ENCODE measurements at regions not wholly inside any gene's neighbourhood (a gene's known extent, or its start where the extent isn't known, plus 50 kb on each side); places are given as distances from the start of the nearest gene placed in this dataset.
"Not testable (repeated sequence)": the region's sequence is repeated elsewhere in the genome, so short reads cannot be mapped to it uniquely, and the experiment has no call there.

GRCh38 chr11:3514635-3515424, 127.0 kb downstream of the ART5 start:
- H3K4me3 ChIP-seq (ENCODE audit: low read length), result peak overlapping the region; percentile 46
- WGBS (ENCODE audit: insufficient coverage, low lambda C conversion rate), result 20% methylated on average over 1 of the region's 15 CpGs
- H3K4me1 ChIP-seq (ENCODE audit: control insufficient read depth, insufficient read depth, low read length), result peaks cover 22% of the 10 kb centered on the region
- H3K27ac ChIP-seq (ENCODE audit: low read length), result peak overlapping the region; percentile 98
- DNase-seq, result peak in 1 of 2 donors; percentile 13
- H3K9me3 ChIP-seq (ENCODE audit: control insufficient read depth, low read depth, low read length), result peaks cover 12% of the 10 kb centered on the region
- H3K36me3 ChIP-seq (ENCODE audit: control insufficient read depth, insufficient read depth, low read length); H3K27me3 ChIP-seq (ENCODE audit: control insufficient read depth, insufficient read depth, low read length): not testable (repeated sequence)

GRCh38 chr11:3513311-3513710, 128.5 kb downstream of the ART5 start:
- Histone ChIP-seq H3K4me1 (ENCODE audit: control insufficient read depth, insufficient read depth, low read length) (peaks cover 32% of the 10 kb centered on the region), H3K27ac (ENCODE audit: low read length) (peak overlapping the region; percentile 98), H3K4me3 (ENCODE audit: low read length) (peak overlapping the region; percentile 39)
- no CpG with 5 or more reads among the region's 12 CpGs for WGBS (ENCODE audit: insufficient coverage, low lambda C conversion rate)
- H3K9me3 ChIP-seq (ENCODE audit: control insufficient read depth, low read depth, low read length); H3K27me3 ChIP-seq (ENCODE audit: control insufficient read depth, insufficient read depth, low read length); H3K36me3 ChIP-seq (ENCODE audit: control insufficient read depth, insufficient read depth, low read length): not testable (repeated sequence)
- DNase-seq, result peak in 1 of 2 donors; percentile 52

GRCh38 chr11:3512751-3513150, 129.0 kb downstream of the ART5 start:
- H3K27ac ChIP-seq (ENCODE audit: low read length), result peak overlapping the region; percentile 98
- not testable (repeated sequence) for H3K36me3 ChIP-seq (ENCODE audit: control insufficient read depth, insufficient read depth, low read length); H3K27me3 ChIP-seq (ENCODE audit: control insufficient read depth, insufficient read depth, low read length); H3K9me3 ChIP-seq (ENCODE audit: control insufficient read depth, low read depth, low read length)
- DNase-seq, result peak in 1 of 2 donors; percentile 29
- WGBS (ENCODE audit: insufficient coverage, low lambda C conversion rate), result no CpG with 5 or more reads among the region's 6 CpGs
- peak overlapping the region; percentile 39 for H3K4me3 ChIP-seq (ENCODE audit: low read length)
- H3K4me1 ChIP-seq (ENCODE audit: control insufficient read depth, insufficient read depth, low read length), result peaks cover 32% of the 10 kb centered on the region

- H3K27me3 ChIP-seq (ENCODE audit: control insufficient read depth, insufficient read depth, low read length); H3K36me3 ChIP-seq (ENCODE audit: control insufficient read depth, insufficient read depth, low read length); H3K9me3 ChIP-seq (ENCODE audit: control insufficient read depth, low read depth, low read length): not testable (repeated sequence)
- H3K4me1 ChIP-seq (ENCODE audit: control insufficient read depth, insufficient read depth, low read length), result peaks cover 31% of the 10 kb centered on the region
- H3K4me3 ChIP-seq (ENCODE audit: low read length), result peak overlapping the region; percentile 39
- H3K27ac ChIP-seq (ENCODE audit: low read length), result peak overlapping the region; percentile 98
- DNase-seq, result peak in 1 of 2 donors; percentile 78
- WGBS (ENCODE audit: insufficient coverage, low lambda C conversion rate), result no CpG with 5 or more reads among the region's 12 CpGs
These were observed 129.6 kb downstream of the ART5 start for GRCh38 chr11:3512133-3512703.

GRCh38 chr11:3511416-3512132, 130.2 kb downstream of the ART5 start:
- WGBS (ENCODE audit: insufficient coverage, low lambda C conversion rate), result no CpG with 5 or more reads among the region's 8 CpGs
- H3K27ac ChIP-seq (ENCODE audit: low read length), result peak overlapping the region; percentile 98

GRCh38 chr11:3509563-3509962, 130.6 kb upstream of the ZNF195 start:
- not testable (repeated sequence) for DNase-seq; H3K36me3 ChIP-seq (ENCODE audit: control insufficient read depth, insufficient read depth, low read length); H3K27me3 ChIP-seq (ENCODE audit: control insufficient read depth, insufficient read depth, low read length); H3K4me3 ChIP-seq (ENCODE audit: low read length); H3K9me3 ChIP-seq (ENCODE audit: control insufficient read depth, low read depth, low read length)
- Histone ChIP-seq H3K27ac (ENCODE audit: low read length) (peak overlapping the region; percentile 70), H3K4me1 (ENCODE audit: control insufficient read depth, insufficient read depth, low read length) (peaks cover 20% of the 10 kb centered on the region)
- WGBS (ENCODE audit: insufficient coverage, low lambda C conversion rate), result no CpG with 5 or more reads among the region's 6 CpGs

More at GRCh38 chr11:3511416-3512132, 130.2 kb downstream of the ART5 start:
- peak overlapping the region; percentile 39 for H3K4me3 ChIP-seq (ENCODE audit: low read length)
- peaks cover 27% of the 10 kb centered on the region for H3K4me1 ChIP-seq (ENCODE audit: control insufficient read depth, insufficient read depth, low read length)
- not testable (repeated sequence) for H3K27me3 ChIP-seq (ENCODE audit: control insufficient read depth, insufficient read depth, low read length); H3K9me3 ChIP-seq (ENCODE audit: control insufficient read depth, low read depth, low read length); H3K36me3 ChIP-seq (ENCODE audit: control insufficient read depth, insufficient read depth, low read length)
- peak; percentile 52 to 79 for DNase-seq

GRCh38 chr11:3499198-3499597, 120.3 kb upstream of the ZNF195 start:
- H3K36me3 ChIP-seq (ENCODE audit: control insufficient read depth, insufficient read depth, low read length); H3K4me1 ChIP-seq (ENCODE audit: control insufficient read depth, insufficient read depth, low read length); DNase-seq; H3K27ac ChIP-seq (ENCODE audit: low read length); H3K27me3 ChIP-seq (ENCODE audit: control insufficient read depth, insufficient read depth, low read length); H3K9me3 ChIP-seq (ENCODE audit: control insufficient read depth, low read depth, low read length); H3K4me3 ChIP-seq (ENCODE audit: low read length): not testable (repeated sequence)
- no CpG with 5 or more reads among the region's 4 CpGs for WGBS (ENCODE audit: insufficient coverage, low lambda C conversion rate)

- WGBS (ENCODE audit: insufficient coverage, low lambda C conversion rate), result no CpG with 5 or more reads among the region's 4 CpGs
- DNase-seq; H3K4me3 ChIP-seq (ENCODE audit: low read length); H3K9me3 ChIP-seq (ENCODE audit: control insufficient read depth, low read depth, low read length); H3K4me1 ChIP-seq (ENCODE audit: control insufficient read depth, insufficient read depth, low read length); H3K27ac ChIP-seq (ENCODE audit: low read length); H3K36me3 ChIP-seq (ENCODE audit: control insufficient read depth, insufficient read depth, low read length); H3K27me3 ChIP-seq (ENCODE audit: control insufficient read depth, insufficient read depth, low read length): not testable (repeated sequence)
These were observed 119.4 kb upstream of the ZNF195 start for GRCh38 chr11:3498356-3498755.

GRCh38 chr11:3493152-3493551, 114.2 kb upstream of the ZNF195 start:
- H3K27ac ChIP-seq (ENCODE audit: low read length); H3K4me3 ChIP-seq (ENCODE audit: low read length); H3K4me1 ChIP-seq (ENCODE audit: control insufficient read depth, insufficient read depth, low read length); H3K36me3 ChIP-seq (ENCODE audit: control insufficient read depth, insufficient read depth, low read length); H3K9me3 ChIP-seq (ENCODE audit: control insufficient read depth, low read depth, low read length); DNase-seq; H3K27me3 ChIP-seq (ENCODE audit: control insufficient read depth, insufficient read depth, low read length): not testable (repeated sequence)
- no CpG with 5 or more reads among the region's 4 CpGs for WGBS (ENCODE audit: insufficient coverage, low lambda C conversion rate)

GRCh38 chr11:3488003-3488402, 109.1 kb upstream of the ZNF195 start:
- no CpG with 5 or more reads among the region's 2 CpGs for WGBS (ENCODE audit: insufficient coverage, low lambda C conversion rate)
- not testable (repeated sequence) for H3K9me3 ChIP-seq (ENCODE audit: control insufficient read depth, low read depth, low read length); H3K36me3 ChIP-seq (ENCODE audit: control insufficient read depth, insufficient read depth, low read length); H3K4me1 ChIP-seq (ENCODE audit: control insufficient read depth, insufficient read depth, low read length); H3K4me3 ChIP-seq (ENCODE audit: low read length); DNase-seq; H3K27ac ChIP-seq (ENCODE audit: low read length); H3K27me3 ChIP-seq (ENCODE audit: control insufficient read depth, insufficient read depth, low read length)
